Esophagus squamous epithelium (tissue), 4 donors: ENCODE measurements at regions not wholly inside any gene's neighbourhood (a gene's known extent, or its start where the extent isn't known, plus 50 kb on each side); places are given as distances from the start of the nearest gene placed in this dataset.

Experiments
- CTCF ChIP-seq, 6 experiments: fragments of 450-650 bp in 4 of 6; fragments of 200-600 bp in 2 of 6; sonication (generic) in 2 of 6; IDR thresholded peaks; one replicate each; pipeline ENCODE4 v1.5.1; 2016 to 2019; ENCODE audit warnings: antibody characterized with exemption in 6 of 6, mild to moderate bottlenecking in 4 of 6, moderate library complexity in 4 of 6
- POLR2A ChIP-seq, 4 donors: fragments of 450-650 bp; IDR thresholded peaks; one replicate each; pipeline ENCODE4 v1.6.1; 2017; ENCODE audit warnings: antibody characterized with exemption in 4 of 4, mild to moderate bottlenecking in 4 of 4, moderate library complexity in 3 of 4

GRCh38 chr22:22700631-22701030 lies 56.2 kb downstream of the GGTLC2 start:
- TF ChIP-seq CTCF (IDR thresholded peaks at IDR 0.05): no peak
- TF ChIP-seq POLR2A (IDR thresholded peaks at IDR 0.05): no peak
